Esophagus squamous epithelium (tissue), 4 donors: ENCODE measurements at regions not wholly inside any gene's neighbourhood (a gene's known extent, or its start where the extent isn't known, plus 50 kb on each side); places are given as distances from the start of the nearest gene placed in this dataset.

Source experiments
- POLR2A ChIP-seq, 4 donors: fragments of 450-650 bp; IDR thresholded peaks; one replicate each; pipeline ENCODE4 v1.6.1; 2017; ENCODE audit warnings: antibody characterized with exemption in 4 of 4, mild to moderate bottlenecking in 4 of 4, moderate library complexity in 3 of 4
- TF ChIP-seq, protein P1 (sequence below), 6 experiments: fragments of 450-650 bp in 4 of 6; fragments of 200-600 bp in 2 of 6; sonication (generic) in 2 of 6; IDR thresholded peaks; one replicate each; pipeline ENCODE4 v1.5.1; 2016 to 2019; ENCODE audit warnings: antibody characterized with exemption in 6 of 6, mild to moderate bottlenecking in 4 of 6, moderate library complexity in 4 of 6

DNA sequence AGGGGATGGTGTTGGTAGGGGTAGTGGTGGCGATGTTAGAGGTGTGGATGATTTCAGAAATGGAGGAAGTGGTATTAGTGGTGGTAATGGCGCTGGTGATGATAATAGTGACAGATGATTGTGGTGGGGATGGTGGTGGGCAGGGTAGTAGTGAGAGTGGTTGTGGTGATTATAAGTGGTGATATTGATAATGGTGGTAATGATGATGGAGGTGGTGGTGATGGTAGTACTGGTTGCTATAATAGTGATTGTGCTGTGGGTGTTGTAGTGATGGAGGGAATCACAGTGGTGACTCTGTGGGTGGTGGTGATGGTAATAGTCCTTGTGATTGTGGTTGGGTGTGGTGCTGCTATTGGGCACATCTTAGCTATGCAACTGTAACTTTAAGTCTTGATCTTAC is 61.6 kb upstream of the TBX20 start:
- TF ChIP-seq, protein P1, sequence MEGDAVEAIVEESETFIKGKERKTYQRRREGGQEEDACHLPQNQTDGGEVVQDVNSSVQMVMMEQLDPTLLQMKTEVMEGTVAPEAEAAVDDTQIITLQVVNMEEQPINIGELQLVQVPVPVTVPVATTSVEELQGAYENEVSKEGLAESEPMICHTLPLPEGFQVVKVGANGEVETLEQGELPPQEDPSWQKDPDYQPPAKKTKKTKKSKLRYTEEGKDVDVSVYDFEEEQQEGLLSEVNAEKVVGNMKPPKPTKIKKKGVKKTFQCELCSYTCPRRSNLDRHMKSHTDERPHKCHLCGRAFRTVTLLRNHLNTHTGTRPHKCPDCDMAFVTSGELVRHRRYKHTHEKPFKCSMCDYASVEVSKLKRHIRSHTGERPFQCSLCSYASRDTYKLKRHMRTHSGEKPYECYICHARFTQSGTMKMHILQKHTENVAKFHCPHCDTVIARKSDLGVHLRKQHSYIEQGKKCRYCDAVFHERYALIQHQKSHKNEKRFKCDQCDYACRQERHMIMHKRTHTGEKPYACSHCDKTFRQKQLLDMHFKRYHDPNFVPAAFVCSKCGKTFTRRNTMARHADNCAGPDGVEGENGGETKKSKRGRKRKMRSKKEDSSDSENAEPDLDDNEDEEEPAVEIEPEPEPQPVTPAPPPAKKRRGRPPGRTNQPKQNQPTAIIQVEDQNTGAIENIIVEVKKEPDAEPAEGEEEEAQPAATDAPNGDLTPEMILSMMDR (IDR thresholded peaks at IDR 0.05) = no peak
- no peak for TF ChIP-seq POLR2A (IDR thresholded peaks at IDR 0.05)
